ENCODE measurements at regions not wholly inside any gene's neighbourhood (a gene's known extent, or its start where the extent isn't known, plus 50 kb on each side); places are given as distances from the start of the nearest gene placed in this dataset.

DNA sequence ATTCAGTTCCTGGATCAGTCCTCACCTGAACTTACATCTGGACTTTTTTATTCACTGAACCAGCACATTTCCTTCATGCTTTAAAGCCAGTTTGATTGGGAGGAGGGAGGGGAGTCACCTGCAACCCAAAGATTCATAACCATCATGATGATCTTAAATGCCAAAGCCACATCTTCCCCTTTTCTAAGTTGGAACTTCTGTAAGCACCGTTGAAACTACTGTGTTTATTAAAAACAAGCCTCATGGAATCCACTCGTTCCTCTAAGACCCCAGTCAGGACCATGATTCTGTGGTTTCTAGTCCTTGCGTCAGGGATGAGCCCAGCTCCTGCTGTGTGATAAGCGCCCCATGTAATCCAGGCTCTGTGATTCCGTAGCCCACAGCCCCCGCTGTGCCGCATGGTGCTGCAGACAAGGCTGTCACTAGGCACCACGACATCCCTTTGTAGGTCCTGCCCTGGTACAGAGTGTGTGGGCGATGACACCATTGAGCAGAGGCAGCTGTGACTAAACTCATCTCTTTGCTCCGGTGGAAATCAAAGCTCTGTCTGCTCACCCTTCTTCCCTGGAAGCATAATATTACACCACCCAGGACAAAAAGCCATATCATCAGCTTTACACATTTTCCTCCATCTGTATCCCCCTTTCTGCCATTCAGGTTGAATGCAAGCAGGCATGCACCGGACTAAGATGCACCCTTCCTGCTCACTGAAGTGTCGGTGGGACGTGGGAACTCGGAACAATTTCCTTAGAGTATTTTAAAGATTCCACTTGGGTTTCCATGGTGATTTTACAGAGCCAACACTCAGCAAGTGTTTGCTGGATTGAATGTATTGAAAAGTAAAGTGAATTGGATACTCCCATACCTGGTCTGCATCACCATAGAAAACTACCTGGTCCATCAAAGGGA is 132.0 kb upstream of the FSTL4 start:
- no peaks in the 10 kb centered on the region for H3K23me2 ChIP-seq (ENCODE audit: insufficient read length, low read depth, low read length, poor library complexity, severe bottlenecking)
- H2AK5ac ChIP-seq (ENCODE audit: insufficient read length, low read length), result no peak overlapping the region
- no peak overlapping the region for H3K4ac ChIP-seq (ENCODE audit: low read depth, low read length)
- no peak overlapping the region for H4K91ac ChIP-seq (ENCODE audit: insufficient read length, low read depth, low read length)
- H3K27me3 ChIP-seq (ENCODE audit: insufficient read depth, low read length), result no peaks in the 10 kb centered on the region
- no peak overlapping the region for H3K56ac ChIP-seq (ENCODE audit: insufficient read length, low read depth, low read length)
- no peak overlapping the region for H2BK15ac ChIP-seq (ENCODE audit: low read depth, low read length)
- Mint-ChIP-seq H3K4me1 (0 out of 4 replicates have a peak, but pooled peaks cover 0 to 2% of the 10 kb centered on the region in 2 experiments), H3K9me3 (no peaks in the 10 kb centered on the region; a peak in 2 of 5 replicates), H3K27me3 (ENCODE audit: low read depth) (peaks cover 6% of the 10 kb centered on the region), H3K36me3 (ENCODE audit: insufficient read depth in 1 of 3, low read depth in 3 of 3) (no peaks in the 10 kb centered on the region; a peak in 1 of 7 replicates), H3K27ac (peak overlapping the region in 1 of 3 experiments; percentile 11; a peak in 1 of 7 replicates), H3K4me3 (no peak overlapping the region)
- no peak for DNase-seq
- no peak overlapping the region for H2BK5ac ChIP-seq (ENCODE audit: insufficient read length, low read length)
- no peak overlapping the region for H2BK12ac ChIP-seq (ENCODE audit: insufficient read length, low read depth, low read length)
- H3K23ac ChIP-seq (ENCODE audit: insufficient read length, low read depth, low read length), result no peak overlapping the region
- no peak overlapping the region for H3T11ph ChIP-seq (ENCODE audit: low read length)
- no peak overlapping the region for H3K14ac ChIP-seq (ENCODE audit: insufficient read depth, low read length)
- H3K27ac ChIP-seq (ENCODE audit: insufficient read length, low read depth, low read length), result no peak overlapping the region
- H4K20me1 ChIP-seq (ENCODE audit: control insufficient read depth, insufficient read depth, insufficient read length), result no peaks in the 10 kb centered on the region
- no peak overlapping the region for H2AFZ ChIP-seq (ENCODE audit: low read length)
- no peak overlapping the region for H3K4me2 ChIP-seq (ENCODE audit: insufficient read depth, insufficient read length, low read length)
- WGBS (ENCODE audit: extremely low coverage, insufficient read length, low lambda C conversion rate), result no CpG with 5 or more reads among the region's 14 CpGs
- H4K5ac ChIP-seq (ENCODE audit: insufficient read length, low read depth, low read length), result no peak overlapping the region
- TF ChIP-seq CTCF (conservative IDR thresholded peaks at IDR 0.05), result no peak
- H2BK20ac ChIP-seq (ENCODE audit: low read depth, low read length, poor library complexity, severe bottlenecking), result no peak overlapping the region
- H3K9ac ChIP-seq (ENCODE audit: extremely low read depth, insufficient read length, low read length), result no peak overlapping the region
- H3K4me1 ChIP-seq (ENCODE audit: insufficient read depth, low read length), result no peaks in the 10 kb centered on the region
- no peaks in the 10 kb centered on the region for H3K79me1 ChIP-seq (ENCODE audit: insufficient read depth, low read depth, low read length, poor library complexity, severe bottlenecking)
- no peak overlapping the region for H3K18ac ChIP-seq (ENCODE audit: insufficient read length, low read depth, low read length)
- no peaks in the 10 kb centered on the region for H3K9me3 ChIP-seq (ENCODE audit: control insufficient read depth, low read depth, low read length)
- no peaks in the 10 kb centered on the region for H3K79me2 ChIP-seq (ENCODE audit: insufficient read depth, low read length)
- no peak overlapping the region for H2BK120ac ChIP-seq (ENCODE audit: low read depth, low read length, poor library complexity, severe bottlenecking)
- no peak overlapping the region for H4K8ac ChIP-seq (replicated peaks; ENCODE audit: insufficient read length, low read depth, low read length)
